OCI-LY1 (cell line): ENCODE measurements at regions not wholly inside any gene's neighbourhood (a gene's known extent, or its start where the extent isn't known, plus 50 kb on each side); places are given as distances from the start of the nearest gene placed in this dataset.

ENCODE experiments used
- CTCF ChIP-seq: fragments of 200-600 bp; sonication (generic), shearing (Covaris generic); IDR thresholded peaks from 2 replicates; pipeline ENCODE4 v1.5.1; 2017; ENCODE audit warnings: mild to moderate bottlenecking, antibody characterized with exemption, low read length, moderate library complexity, mixed read lengths
- EZH2 ChIP-seq: fragments of 200-600 bp; sonication (generic), shearing (Covaris generic); IDR thresholded peaks from 2 replicates; pipeline ENCODE4 v1.8.0; 2017; ENCODE audit warnings: borderline replicate concordance, mixed run types, mild to moderate bottlenecking, antibody characterized with exemption, low read length, moderate library complexity, mixed read lengths

DNA sequence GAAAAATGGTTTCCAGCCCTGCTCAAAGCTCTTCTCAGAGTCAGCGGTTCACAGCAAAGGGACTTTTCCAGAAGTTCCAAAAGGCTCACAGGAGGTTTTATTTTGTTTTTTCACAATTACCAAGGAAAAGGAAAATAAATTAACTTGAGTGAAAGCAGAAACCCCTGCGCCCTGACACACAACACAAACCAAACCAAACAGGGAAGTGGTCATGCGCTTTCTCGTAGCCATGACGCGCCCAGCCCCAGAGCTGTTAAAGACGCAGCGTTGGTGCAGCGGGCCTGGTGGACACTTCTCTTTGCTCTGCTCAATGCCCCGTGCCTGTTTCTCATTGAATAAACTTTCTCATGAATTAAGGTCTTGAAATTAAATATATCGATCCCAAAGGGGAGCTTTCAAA is 134.4 kb upstream of the LYZL2 start:
- TF ChIP-seq CTCF: no peak
- TF ChIP-seq EZH2: no peak
